ENCODE measurements at regions not wholly inside any gene's neighbourhood (a gene's known extent, or its start where the extent isn't known, plus 50 kb on each side); places are given as distances from the start of the nearest gene placed in this dataset.

DNA sequence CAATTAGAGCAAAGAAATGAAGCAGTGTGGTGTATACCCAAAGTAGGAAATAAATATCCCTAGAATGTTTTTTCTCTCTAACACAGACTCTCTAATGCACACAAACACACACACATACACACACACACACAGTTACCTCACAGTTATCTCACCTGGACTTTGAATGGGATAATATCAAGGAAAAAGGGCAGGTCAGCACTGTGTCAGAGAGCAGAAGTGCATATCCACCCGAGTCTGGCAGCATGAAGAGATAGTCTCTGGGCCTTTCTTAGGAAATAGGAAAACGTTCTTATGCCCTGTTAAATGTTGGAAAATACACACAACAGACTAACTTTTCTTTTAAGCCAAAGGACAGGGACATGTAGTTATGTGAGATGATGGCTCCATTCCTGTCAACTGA lies 162.0 kb downstream of the COL6A3 start:
- no peaks in the 10 kb centered on the region for H3K9me1 ChIP-seq (replicated peaks; ENCODE audit: control insufficient read depth, extremely low read depth, insufficient read depth, low read length)
- H3K4me3 ChIP-seq (replicated peaks in 1 of 3; ENCODE audit: insufficient read depth in 1 of 3, low read depth in 1 of 3, low read length in 3 of 3), result no peak overlapping the region
- H3K9ac ChIP-seq (replicated peaks; ENCODE audit: extremely low read depth, insufficient read depth, low read length), result no peak overlapping the region
- BruUV-seq (replicated peaks), result no TSS peak
- CTCF ChIA-PET, result interaction anchor here (1.5 kb wide), 1 partner anchor 169 kb away, joined by 4 read pairs; no protein-coding TSS in a partner anchor
- TF ChIP-seq FOS (IDR thresholded peaks at IDR 0.05; ENCODE audit: borderline replicate concordance, insufficient read depth, low read length) (no peak), MYC (IDR thresholded peaks at IDR 0.05; ENCODE audit: low read depth, low read length) (no peak), GATA2 (IDR thresholded peaks at IDR 0.05; ENCODE audit: insufficient read depth, insufficient read length, low read depth, low read length) (no peak), EZH2 (IDR thresholded peaks at IDR 0.05; ENCODE audit: borderline replicate concordance, low read depth, low read length, severe bottlenecking) (no peak)
- TF ChIP-seq, protein P1, sequence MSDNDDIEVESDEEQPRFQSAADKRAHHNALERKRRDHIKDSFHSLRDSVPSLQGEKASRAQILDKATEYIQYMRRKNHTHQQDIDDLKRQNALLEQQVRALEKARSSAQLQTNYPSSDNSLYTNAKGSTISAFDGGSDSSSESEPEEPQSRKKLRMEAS (IDR thresholded peaks at IDR 0.05; ENCODE audit: insufficient read depth, insufficient read length), result no peak
- no peaks in the 10 kb centered on the region for H3K36me3 ChIP-seq (ENCODE audit: control insufficient read depth in 2 of 2, extremely low read depth in 1 of 2, insufficient read depth in 2 of 2, low read length in 2 of 2)
- H3K9me3 ChIP-seq (replicated peaks; ENCODE audit: control insufficient read depth, insufficient read depth, low read length), result no peaks in the 10 kb centered on the region
- H3K27me3 ChIP-seq (ENCODE audit: control insufficient read depth in 2 of 2, insufficient read depth in 2 of 2, low read length in 2 of 2), result peaks cover 0 to 5% of the 10 kb centered on the region in 2 experiments
- H3K4me2 ChIP-seq (ENCODE audit: insufficient read depth, low read length), result no peak overlapping the region
- FAIRE-seq, result no peak
- dilution Hi-C loops (cut with MboI; ENCODE audit: extremely low pct_ligation_motif_present, low sequenced_read_pairs) (no loop called here), intact Hi-C loops (cut with micrococcal nuclease) (no loop called here)
- no peak overlapping the region for H2AFZ ChIP-seq (ENCODE audit: low read depth, low read length)
- no peaks in the 10 kb centered on the region for H4K20me1 ChIP-seq (replicated peaks; ENCODE audit: control insufficient read depth, extremely low read depth, insufficient read depth, low read length)
- H3K79me2 ChIP-seq (ENCODE audit: control insufficient read depth, insufficient read depth, low read length), result no peaks in the 10 kb centered on the region
- peaks cover 5% of the 10 kb centered on the region for H3K4me1 ChIP-seq (ENCODE audit: control insufficient read depth, extremely low read depth, insufficient read depth, low read length)
- no peak overlapping the region for H3K27ac ChIP-seq (ENCODE audit: insufficient read depth, low read depth, low read length)
- POLR2A ChIA-PET, result no interaction called here
- no peak for DNase-seq (ENCODE audit: low read depth, low spot score)

DNA sequence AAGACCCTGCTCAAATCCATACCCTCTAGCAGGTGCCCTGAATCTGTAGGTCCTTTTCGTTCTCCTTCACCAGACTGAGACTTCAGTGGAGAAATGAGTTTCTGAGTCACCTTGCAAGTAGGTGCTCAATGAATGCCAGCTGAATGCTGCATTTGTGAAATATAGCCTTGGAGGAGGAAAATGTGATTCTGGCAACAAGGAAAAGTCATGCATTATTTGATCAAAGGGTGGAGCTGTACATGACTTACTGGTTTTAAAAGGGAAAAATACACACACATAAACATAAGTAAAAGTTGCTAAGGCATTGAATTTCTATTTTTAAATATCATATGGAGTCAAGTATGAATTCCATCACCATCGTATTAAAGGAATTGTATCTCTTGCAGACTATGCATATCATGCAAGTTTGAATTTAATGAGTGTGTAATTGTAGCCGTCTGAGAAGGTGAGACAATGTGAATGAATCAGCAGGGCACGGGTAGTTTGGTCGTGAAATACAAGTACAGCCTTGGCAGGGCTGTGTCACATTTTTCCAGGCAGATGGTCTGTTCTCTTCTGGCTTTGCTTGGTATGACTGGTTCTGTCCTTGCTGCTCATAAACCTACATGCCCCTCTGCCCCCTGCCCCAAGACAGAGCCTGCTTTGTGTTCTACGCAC lies 160.8 kb downstream of the COL6A3 start:
- Histone ChIP-seq H3K27me3 (ENCODE audit: control insufficient read depth in 2 of 2, insufficient read depth in 2 of 2, low read length in 2 of 2) (peaks cover 0 to 5% of the 10 kb centered on the region in 2 experiments), H2AFZ (ENCODE audit: low read depth, low read length) (no peak overlapping the region), H3K79me2 (ENCODE audit: control insufficient read depth, insufficient read depth, low read length) (no peaks in the 10 kb centered on the region), H3K27ac (ENCODE audit: insufficient read depth, low read depth, low read length) (no peak overlapping the region), H3K9ac (replicated peaks; ENCODE audit: extremely low read depth, insufficient read depth, low read length) (no peak overlapping the region), H3K9me3 (replicated peaks; ENCODE audit: control insufficient read depth, insufficient read depth, low read length) (no peaks in the 10 kb centered on the region), H3K4me1 (ENCODE audit: control insufficient read depth, extremely low read depth, insufficient read depth, low read length) (peaks cover 17% of the 10 kb centered on the region), H3K9me1 (replicated peaks; ENCODE audit: control insufficient read depth, extremely low read depth, insufficient read depth, low read length) (no peaks in the 10 kb centered on the region), H4K20me1 (replicated peaks; ENCODE audit: control insufficient read depth, extremely low read depth, insufficient read depth, low read length) (no peaks in the 10 kb centered on the region), H3K4me3 (replicated peaks in 1 of 3; ENCODE audit: insufficient read depth in 1 of 3, low read depth in 1 of 3, low read length in 3 of 3) (no peak overlapping the region), H3K4me2 (ENCODE audit: insufficient read depth, low read length) (no peak overlapping the region), H3K36me3 (ENCODE audit: control insufficient read depth in 2 of 2, extremely low read depth in 1 of 2, insufficient read depth in 2 of 2, low read length in 2 of 2) (no peaks in the 10 kb centered on the region)
- CTCF ChIA-PET, result interaction anchor here (1.5 kb wide), 1 partner anchor 168 kb away, joined by 4 read pairs; no protein-coding TSS in a partner anchor
- no peak for DNase-seq (ENCODE audit: low read depth, low spot score)
- TF ChIP-seq EZH2 (IDR thresholded peaks at IDR 0.05; ENCODE audit: borderline replicate concordance, low read depth, low read length, severe bottlenecking), result no peak
- TF ChIP-seq, protein P1 (IDR thresholded peaks at IDR 0.05; ENCODE audit: insufficient read depth, insufficient read length), result no peak
- no peak for TF ChIP-seq MYC (IDR thresholded peaks at IDR 0.05; ENCODE audit: low read depth, low read length)
- no peak for TF ChIP-seq FOS (IDR thresholded peaks at IDR 0.05; ENCODE audit: borderline replicate concordance, insufficient read depth, low read length)
- TF ChIP-seq JUN (IDR thresholded peaks at IDR 0.05; ENCODE audit: borderline replicate concordance, insufficient read depth, insufficient read length, low read depth), result no peak
- no peak for TF ChIP-seq POLR2A (IDR thresholded peaks at IDR 0.05; ENCODE audit: low read depth, low read length)
- TF ChIP-seq, protein P2, sequence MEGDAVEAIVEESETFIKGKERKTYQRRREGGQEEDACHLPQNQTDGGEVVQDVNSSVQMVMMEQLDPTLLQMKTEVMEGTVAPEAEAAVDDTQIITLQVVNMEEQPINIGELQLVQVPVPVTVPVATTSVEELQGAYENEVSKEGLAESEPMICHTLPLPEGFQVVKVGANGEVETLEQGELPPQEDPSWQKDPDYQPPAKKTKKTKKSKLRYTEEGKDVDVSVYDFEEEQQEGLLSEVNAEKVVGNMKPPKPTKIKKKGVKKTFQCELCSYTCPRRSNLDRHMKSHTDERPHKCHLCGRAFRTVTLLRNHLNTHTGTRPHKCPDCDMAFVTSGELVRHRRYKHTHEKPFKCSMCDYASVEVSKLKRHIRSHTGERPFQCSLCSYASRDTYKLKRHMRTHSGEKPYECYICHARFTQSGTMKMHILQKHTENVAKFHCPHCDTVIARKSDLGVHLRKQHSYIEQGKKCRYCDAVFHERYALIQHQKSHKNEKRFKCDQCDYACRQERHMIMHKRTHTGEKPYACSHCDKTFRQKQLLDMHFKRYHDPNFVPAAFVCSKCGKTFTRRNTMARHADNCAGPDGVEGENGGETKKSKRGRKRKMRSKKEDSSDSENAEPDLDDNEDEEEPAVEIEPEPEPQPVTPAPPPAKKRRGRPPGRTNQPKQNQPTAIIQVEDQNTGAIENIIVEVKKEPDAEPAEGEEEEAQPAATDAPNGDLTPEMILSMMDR (IDR thresholded peaks at IDR 0.05; ENCODE audit: extremely low read depth in 1 of 2, insufficient read depth in 1 of 2, low read depth in 1 of 2, low read length in 2 of 2), result no peak
- TF ChIP-seq GATA2 (IDR thresholded peaks at IDR 0.05; ENCODE audit: insufficient read depth, insufficient read length, low read depth, low read length), result no peak
- TF ChIP-seq POLR2AphosphoS5 (IDR thresholded peaks at IDR 0.05; ENCODE audit: insufficient read depth, low read depth, low read length), result no peak
- POLR2A ChIA-PET, result no interaction called here
- dilution Hi-C loops (cut with MboI; ENCODE audit: extremely low pct_ligation_motif_present, low sequenced_read_pairs), result no loop called here
- BruUV-seq (replicated peaks), result no TSS peak
- intact Hi-C loops (cut with micrococcal nuclease), result no loop called here
- peak; percentile 4 for FAIRE-seq
